DND-41 (cell line): ENCODE measurements at regions not wholly inside any gene's neighbourhood (a gene's known extent, or its start where the extent isn't known, plus 50 kb on each side); places are given as distances from the start of the nearest gene placed in this dataset.

Experiments used
- ATAC-seq: fragments of 200-7000 bp; cut with Tn5 transposase; 3 replicates; pipeline ENCODE4 v1.9.1; 2021; ENCODE audit warnings: low read depth; ENCODE audit not compliant: insufficient read depth
- DNase-seq: peaks from one replicate; pipeline ENCODE4 v3.0.0-alpha.2; 2020
- H2AFZ ChIP-seq: 2 replicates; pipeline ENCODE4 v1.6.0; 2012; ENCODE audit warnings: low read depth, low read length
- H3K27ac ChIP-seq: 2 replicates; pipeline ENCODE4 v1.5.1; 2012; ENCODE audit warnings: low read length, inconsistent platforms
- H3K27me3 ChIP-seq: fragments of 200-600 bp; sonication (generic); 2 replicates; pipeline ENCODE4 v1.6.0; 2012; ENCODE audit warnings: low read length, mild to moderate bottlenecking, inconsistent platforms; ENCODE audit not compliant: insufficient read depth, poor library complexity
- H3K36me3 ChIP-seq: 2 replicates; pipeline ENCODE4 v1.5.1; 2012; ENCODE audit warnings: low read length, inconsistent platforms; ENCODE audit not compliant: insufficient read depth
- H3K4me1 ChIP-seq: 2 replicates; pipeline ENCODE4 v1.5.1; 2012; ENCODE audit warnings: mild to moderate bottlenecking, low read length; ENCODE audit not compliant: insufficient read depth
- H3K4me2 ChIP-seq: 2 replicates; pipeline ENCODE4 v1.6.0; 2012; ENCODE audit warnings: mild to moderate bottlenecking, moderate library complexity, low read length, inconsistent platforms; ENCODE audit not compliant: insufficient read depth
- H3K4me3 ChIP-seq, 2 experiments: fragments of 200-600 bp in 1 of 2; shearing (Covaris generic) in 1 of 2; 2 replicates each; pipeline ENCODE4 v1.5.1; 2012 to 2016; ENCODE audit warnings: inconsistent platforms in 2 of 2, low read length in 2 of 2, mild to moderate bottlenecking in 2 of 2, low read depth in 1 of 2, moderate library complexity in 1 of 2
- H3K79me2 ChIP-seq: 2 replicates; pipeline ENCODE4 v1.6.0; 2012; ENCODE audit warnings: low read length, inconsistent platforms; ENCODE audit not compliant: insufficient read depth
- H3K9ac ChIP-seq: 2 replicates; pipeline ENCODE4 v1.6.0; 2012; ENCODE audit warnings: low read depth, mild to moderate bottlenecking, inconsistent platforms, low read length, moderate library complexity
- H3K9me3 ChIP-seq: 2 replicates; pipeline ENCODE4 v1.5.1; 2012; ENCODE audit warnings: low read length, moderate library complexity, mild to moderate bottlenecking, inconsistent platforms; ENCODE audit not compliant: insufficient read depth, severe bottlenecking
- H4K20me1 ChIP-seq: 2 replicates; pipeline ENCODE4 v1.6.0; 2012; ENCODE audit warnings: low read length; ENCODE audit not compliant: insufficient read depth
- EZH2 ChIP-seq: IDR thresholded peaks from 3 replicates; pipeline ENCODE4 v1.6.1; 2012; ENCODE audit warnings: borderline replicate concordance, low read depth, mild to moderate bottlenecking, moderate library complexity, low read length, inconsistent platforms; ENCODE audit not compliant: severe bottlenecking
- TF ChIP-seq, protein P1 (sequence below): IDR thresholded peaks from 2 replicates; pipeline ENCODE4 v1.5.1; 2012; ENCODE audit warnings: borderline replicate concordance, low read length, moderate library complexity, mild to moderate bottlenecking; ENCODE audit not compliant: poor library complexity, severe bottlenecking; ENCODE audit errors: extremely low read depth

- no peaks in the 10 kb centered on the region for H3K4me1 ChIP-seq
- H3K27ac ChIP-seq: no peak overlapping the region
- ATAC-seq (no peak), DNase-seq (no peak)
- H3K9me3 ChIP-seq: no peaks in the 10 kb centered on the region
- no peaks in the 10 kb centered on the region for H4K20me1 ChIP-seq
- no peak overlapping the region for H3K4me2 ChIP-seq
- H3K4me3 ChIP-seq: no peak overlapping the region
- no peaks in the 10 kb centered on the region for H3K27me3 ChIP-seq
- H3K9ac ChIP-seq: no peak overlapping the region
- no peaks in the 10 kb centered on the region for H3K36me3 ChIP-seq
- no peaks in the 10 kb centered on the region for H3K79me2 ChIP-seq
- no peak overlapping the region for H2AFZ ChIP-seq
- TF ChIP-seq, protein P1, sequence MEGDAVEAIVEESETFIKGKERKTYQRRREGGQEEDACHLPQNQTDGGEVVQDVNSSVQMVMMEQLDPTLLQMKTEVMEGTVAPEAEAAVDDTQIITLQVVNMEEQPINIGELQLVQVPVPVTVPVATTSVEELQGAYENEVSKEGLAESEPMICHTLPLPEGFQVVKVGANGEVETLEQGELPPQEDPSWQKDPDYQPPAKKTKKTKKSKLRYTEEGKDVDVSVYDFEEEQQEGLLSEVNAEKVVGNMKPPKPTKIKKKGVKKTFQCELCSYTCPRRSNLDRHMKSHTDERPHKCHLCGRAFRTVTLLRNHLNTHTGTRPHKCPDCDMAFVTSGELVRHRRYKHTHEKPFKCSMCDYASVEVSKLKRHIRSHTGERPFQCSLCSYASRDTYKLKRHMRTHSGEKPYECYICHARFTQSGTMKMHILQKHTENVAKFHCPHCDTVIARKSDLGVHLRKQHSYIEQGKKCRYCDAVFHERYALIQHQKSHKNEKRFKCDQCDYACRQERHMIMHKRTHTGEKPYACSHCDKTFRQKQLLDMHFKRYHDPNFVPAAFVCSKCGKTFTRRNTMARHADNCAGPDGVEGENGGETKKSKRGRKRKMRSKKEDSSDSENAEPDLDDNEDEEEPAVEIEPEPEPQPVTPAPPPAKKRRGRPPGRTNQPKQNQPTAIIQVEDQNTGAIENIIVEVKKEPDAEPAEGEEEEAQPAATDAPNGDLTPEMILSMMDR: no peak
- no peak for TF ChIP-seq EZH2
Measured at GRCh38 chr9:24044576-24044975, 218.5 kb upstream of the ELAVL2 start.

DNA sequence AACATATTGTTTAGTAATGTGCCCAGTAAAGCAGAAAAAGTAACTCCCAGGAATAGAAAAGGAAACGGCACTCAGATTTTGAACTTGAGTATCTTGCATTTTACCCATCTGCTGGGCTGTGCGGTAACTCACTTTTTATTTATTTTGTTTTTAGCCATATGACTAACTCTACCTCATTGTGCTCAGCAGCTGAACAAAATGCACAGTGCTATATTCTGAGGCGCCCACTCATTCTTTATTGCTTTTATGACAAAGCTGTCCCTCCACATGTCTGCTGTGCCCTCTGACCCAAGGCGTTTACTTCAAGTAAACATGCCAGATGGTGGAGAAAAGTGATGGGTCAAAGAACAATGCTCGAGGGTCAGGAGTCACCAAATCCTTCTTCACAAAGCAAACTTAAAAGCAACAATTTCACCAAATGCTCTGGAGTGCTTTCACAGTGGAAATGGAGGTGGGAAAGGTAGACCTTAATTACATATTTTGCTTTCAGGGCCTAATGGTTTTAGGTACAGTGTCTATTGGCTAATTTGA, 215.2 kb upstream of the ELAVL2 start:
- Histone ChIP-seq H2AFZ (no peak overlapping the region), H3K4me1 (no peaks in the 10 kb centered on the region), H3K9ac (no peak overlapping the region), H3K27ac (no peak overlapping the region), H3K79me2 (no peaks in the 10 kb centered on the region), H3K9me3 (no peaks in the 10 kb centered on the region), H3K27me3 (no peaks in the 10 kb centered on the region), H3K4me3 (no peak overlapping the region), H3K36me3 (no peaks in the 10 kb centered on the region), H4K20me1 (no peaks in the 10 kb centered on the region), H3K4me2 (no peak overlapping the region)
- DNase-seq: no peak
- ATAC-seq: no peak
- TF ChIP-seq EZH2: no peak
- TF ChIP-seq, protein P1: no peak

DNA sequence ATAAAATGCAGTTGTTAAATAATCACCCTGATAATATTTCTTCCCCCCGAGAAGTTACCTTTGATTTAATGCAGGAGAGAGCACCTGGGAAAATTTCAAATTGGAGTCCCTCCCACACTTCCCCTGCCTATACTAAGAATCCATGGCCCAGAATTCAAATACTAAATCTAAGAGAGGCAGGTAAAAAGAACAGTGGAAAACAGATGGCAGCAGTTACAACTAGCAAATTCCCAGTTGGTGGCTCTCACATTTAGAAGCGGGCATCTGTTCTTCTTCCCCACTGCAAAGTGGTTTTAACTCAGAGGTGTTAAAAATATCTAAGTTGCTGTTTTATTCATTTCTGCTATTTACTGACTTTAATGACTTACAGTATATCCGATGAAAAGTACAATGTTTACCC, 210.4 kb upstream of the ELAVL2 start:
- no peak overlapping the region for H3K4me2 ChIP-seq
- H3K36me3 ChIP-seq: no peaks in the 10 kb centered on the region
- H3K4me3 ChIP-seq: no peak overlapping the region
- H3K9me3 ChIP-seq: no peaks in the 10 kb centered on the region
- no peaks in the 10 kb centered on the region for H3K4me1 ChIP-seq
- H2AFZ ChIP-seq: no peak overlapping the region
- H3K27me3 ChIP-seq: no peaks in the 10 kb centered on the region
- no peak for ATAC-seq
- H3K27ac ChIP-seq: no peak overlapping the region
- H3K79me2 ChIP-seq: no peaks in the 10 kb centered on the region
- TF ChIP-seq EZH2: no peak
- TF ChIP-seq, protein P1: no peak
- H4K20me1 ChIP-seq: no peaks in the 10 kb centered on the region
- no peak for DNase-seq
- H3K9ac ChIP-seq: no peak overlapping the region

DNA sequence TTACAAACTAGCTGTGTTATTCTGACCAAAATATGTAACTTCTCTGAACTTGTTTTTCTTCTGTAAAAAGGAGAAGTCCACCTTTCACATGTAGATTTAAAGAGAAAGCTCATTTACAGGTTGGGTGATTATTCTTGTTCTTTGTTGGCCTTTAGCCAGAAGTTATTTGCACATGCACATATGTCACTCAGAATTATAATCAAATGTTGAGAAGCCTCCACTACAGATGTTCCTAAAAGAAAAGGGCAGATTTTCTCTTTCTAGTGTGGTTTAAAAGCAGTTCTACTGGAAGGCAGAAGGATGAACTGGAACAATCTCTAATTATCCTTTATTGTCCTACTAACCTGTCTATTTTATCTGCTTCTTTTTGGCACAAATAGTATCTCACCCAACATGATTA, 209.8 kb upstream of the ELAVL2 start:
- Histone ChIP-seq H3K4me2 (no peak overlapping the region), H3K4me3 (no peak overlapping the region), H3K4me1 (no peaks in the 10 kb centered on the region), H3K27ac (no peak overlapping the region), H3K36me3 (no peaks in the 10 kb centered on the region), H3K27me3 (no peaks in the 10 kb centered on the region), H2AFZ (no peak overlapping the region), H3K9ac (no peak overlapping the region), H3K79me2 (no peaks in the 10 kb centered on the region), H3K9me3 (no peaks in the 10 kb centered on the region), H4K20me1 (no peaks in the 10 kb centered on the region)
- TF ChIP-seq, protein P1: no peak
- no peak for TF ChIP-seq EZH2
- DNase-seq: no peak
- ATAC-seq: no peak
